NCI-H1092 treated with DMSO at 0.1 percent for 48 hours (cell line): ENCODE measurements at regions not wholly inside any gene's neighbourhood (a gene's known extent, or its start where the extent isn't known, plus 50 kb on each side); places are given as distances from the start of the nearest gene placed in this dataset.
"Not testable (repeated sequence)": the region's sequence is repeated elsewhere in the genome, so short reads cannot be mapped to it uniquely, and the experiment has no call there.

Experiments used
- DNase-seq: peaks from one replicate; lab custom pipeline; 2025; lab: John Stamatoyannopoulos, UW

- peak; percentile 88 for DNase-seq
These were observed 80.0 kb upstream of the COL1A2 start for GRCh38 chr7:94314413-94315410.

- not testable (repeated sequence) for DNase-seq
These were observed 73.6 kb upstream of the COL1A2 start for GRCh38 chr7:94321138-94321537.

GRCh38 chr7:94323844-94324243 lies 70.9 kb upstream of the COL1A2 start:
- no peak for DNase-seq

- no peak for DNase-seq
These were observed 70.1 kb upstream of the COL1A2 start for GRCh38 chr7:94324380-94325121.

GRCh38 chr7:94325122-94325475 lies 69.6 kb upstream of the COL1A2 start:
- no peak for DNase-seq

- DNase-seq: no peak
These were observed 64.2 kb upstream of the COL1A2 start for GRCh38 chr7:94330269-94331020.

- DNase-seq: no peak
These were observed 62.1 kb upstream of the COL1A2 start for GRCh38 chr7:94332571-94332970.

- DNase-seq: no peak
These were observed 60.9 kb upstream of the COL1A2 start for GRCh38 chr7:94333810-94334209.

GRCh38 chr7:94335586-94335985 lies 59.1 kb upstream of the COL1A2 start:
- DNase-seq: no peak

GRCh38 chr7:94336009-94336408 lies 58.7 kb upstream of the COL1A2 start:
- DNase-seq: no peak

- DNase-seq: no peak
These were observed 55.7 kb upstream of the COL1A2 start for GRCh38 chr7:94338921-94339371.

GRCh38 chr7:94344826-94345225 lies 49.9 kb upstream of the COL1A2 start:
- no peak for DNase-seq
